Esophagus squamous epithelium (tissue), 4 donors: ENCODE measurements at regions not wholly inside any gene's neighbourhood (a gene's known extent, or its start where the extent isn't known, plus 50 kb on each side); places are given as distances from the start of the nearest gene placed in this dataset.

Experiments
- POLR2A ChIP-seq, 4 donors: fragments of 450-650 bp; IDR thresholded peaks; one replicate each; pipeline ENCODE4 v1.6.1; 2017; ENCODE audit warnings: antibody characterized with exemption in 4 of 4, mild to moderate bottlenecking in 4 of 4, moderate library complexity in 3 of 4
- TF ChIP-seq, protein P1 (sequence below), 6 experiments: fragments of 450-650 bp in 4 of 6; fragments of 200-600 bp in 2 of 6; sonication (generic) in 2 of 6; IDR thresholded peaks; one replicate each; pipeline ENCODE4 v1.5.1; 2016 to 2019; ENCODE audit warnings: antibody characterized with exemption in 6 of 6, mild to moderate bottlenecking in 4 of 6, moderate library complexity in 4 of 6

DNA sequence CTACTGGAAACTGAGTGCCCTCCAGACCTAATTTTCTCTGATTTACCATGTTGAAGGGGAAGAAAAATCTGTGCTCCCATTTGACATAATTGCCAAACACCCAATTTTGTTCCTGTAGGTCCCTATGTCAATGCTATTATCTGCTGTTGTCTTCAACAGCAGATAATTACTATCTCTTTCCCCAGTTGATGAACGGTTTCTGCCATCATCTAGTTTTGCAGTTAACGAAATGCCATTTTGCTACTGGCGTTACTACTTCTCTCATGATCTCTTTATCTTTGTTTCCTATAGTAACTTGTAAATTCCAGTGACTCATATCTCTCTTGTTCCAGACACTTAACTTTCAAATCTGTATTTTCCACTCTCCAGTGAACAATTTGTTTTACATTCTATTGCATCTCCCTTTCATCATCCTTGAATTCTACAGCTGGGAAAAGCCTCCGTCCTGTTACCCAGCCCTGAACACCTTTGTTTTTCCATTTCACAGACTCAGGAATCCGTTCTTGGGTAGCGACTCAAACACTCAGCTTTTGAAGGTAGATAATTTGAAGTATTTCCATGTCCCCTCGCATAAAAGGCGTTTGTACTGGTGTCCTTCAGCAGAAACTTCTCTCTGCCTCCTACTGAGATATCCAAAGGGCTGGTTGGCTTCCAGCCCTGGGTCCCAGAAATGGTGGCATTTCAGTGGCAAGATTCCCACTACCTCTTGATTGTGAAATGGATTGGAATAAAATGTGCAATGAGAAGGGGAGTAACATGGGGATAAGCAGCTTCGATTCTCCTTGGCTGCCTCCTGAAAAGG lies 111.7 kb downstream of the FOXB1 start:
- TF ChIP-seq POLR2A (IDR thresholded peaks at IDR 0.05), result no peak
- TF ChIP-seq, protein P1, sequence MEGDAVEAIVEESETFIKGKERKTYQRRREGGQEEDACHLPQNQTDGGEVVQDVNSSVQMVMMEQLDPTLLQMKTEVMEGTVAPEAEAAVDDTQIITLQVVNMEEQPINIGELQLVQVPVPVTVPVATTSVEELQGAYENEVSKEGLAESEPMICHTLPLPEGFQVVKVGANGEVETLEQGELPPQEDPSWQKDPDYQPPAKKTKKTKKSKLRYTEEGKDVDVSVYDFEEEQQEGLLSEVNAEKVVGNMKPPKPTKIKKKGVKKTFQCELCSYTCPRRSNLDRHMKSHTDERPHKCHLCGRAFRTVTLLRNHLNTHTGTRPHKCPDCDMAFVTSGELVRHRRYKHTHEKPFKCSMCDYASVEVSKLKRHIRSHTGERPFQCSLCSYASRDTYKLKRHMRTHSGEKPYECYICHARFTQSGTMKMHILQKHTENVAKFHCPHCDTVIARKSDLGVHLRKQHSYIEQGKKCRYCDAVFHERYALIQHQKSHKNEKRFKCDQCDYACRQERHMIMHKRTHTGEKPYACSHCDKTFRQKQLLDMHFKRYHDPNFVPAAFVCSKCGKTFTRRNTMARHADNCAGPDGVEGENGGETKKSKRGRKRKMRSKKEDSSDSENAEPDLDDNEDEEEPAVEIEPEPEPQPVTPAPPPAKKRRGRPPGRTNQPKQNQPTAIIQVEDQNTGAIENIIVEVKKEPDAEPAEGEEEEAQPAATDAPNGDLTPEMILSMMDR (IDR thresholded peaks at IDR 0.05), result no peak
